ENCODE measurements at regions not wholly inside any gene's neighbourhood (a gene's known extent, or its start where the extent isn't known, plus 50 kb on each side); places are given as distances from the start of the nearest gene placed in this dataset.
"Not testable (repeated sequence)": the region's sequence is repeated elsewhere in the genome, so short reads cannot be mapped to it uniquely, and the experiment has no call there.

GRCh38 chr7:13802651-13803050 is 186.8 kb downstream of the ETV1 start:
- DNase-seq (ENCODE audit: low spot score in 2 of 2) (no peak), ATAC-seq (replicated peaks; ENCODE audit: extremely low read depth, poor library complexity, severe bottlenecking) (no peak)
- Mint-ChIP-seq H3K27ac (ENCODE audit: low read depth) (no peak overlapping the region), H3K9me3 (no peaks in the 10 kb centered on the region), H3K4me1 (peaks cover 5% of the 10 kb centered on the region), H3K36me3 (ENCODE audit: insufficient read depth) (no peaks in the 10 kb centered on the region), H3K4me3 (no peak overlapping the region), H3K27me3 (no peaks in the 10 kb centered on the region)

GRCh38 chr7:13803134-13803533 is 186.3 kb downstream of the ETV1 start:
- H3K4me3 Mint-ChIP-seq: no peak overlapping the region
- no peaks in the 10 kb centered on the region for H3K27me3 Mint-ChIP-seq
- no peak for ATAC-seq (replicated peaks; ENCODE audit: extremely low read depth, poor library complexity, severe bottlenecking)
- peaks cover 5% of the 10 kb centered on the region for H3K4me1 Mint-ChIP-seq
- H3K9me3 Mint-ChIP-seq: no peaks in the 10 kb centered on the region
- no peak for DNase-seq (ENCODE audit: low spot score in 2 of 2)
- no peak overlapping the region for H3K27ac Mint-ChIP-seq (ENCODE audit: low read depth)
- H3K36me3 Mint-ChIP-seq (ENCODE audit: insufficient read depth): no peaks in the 10 kb centered on the region

DNA sequence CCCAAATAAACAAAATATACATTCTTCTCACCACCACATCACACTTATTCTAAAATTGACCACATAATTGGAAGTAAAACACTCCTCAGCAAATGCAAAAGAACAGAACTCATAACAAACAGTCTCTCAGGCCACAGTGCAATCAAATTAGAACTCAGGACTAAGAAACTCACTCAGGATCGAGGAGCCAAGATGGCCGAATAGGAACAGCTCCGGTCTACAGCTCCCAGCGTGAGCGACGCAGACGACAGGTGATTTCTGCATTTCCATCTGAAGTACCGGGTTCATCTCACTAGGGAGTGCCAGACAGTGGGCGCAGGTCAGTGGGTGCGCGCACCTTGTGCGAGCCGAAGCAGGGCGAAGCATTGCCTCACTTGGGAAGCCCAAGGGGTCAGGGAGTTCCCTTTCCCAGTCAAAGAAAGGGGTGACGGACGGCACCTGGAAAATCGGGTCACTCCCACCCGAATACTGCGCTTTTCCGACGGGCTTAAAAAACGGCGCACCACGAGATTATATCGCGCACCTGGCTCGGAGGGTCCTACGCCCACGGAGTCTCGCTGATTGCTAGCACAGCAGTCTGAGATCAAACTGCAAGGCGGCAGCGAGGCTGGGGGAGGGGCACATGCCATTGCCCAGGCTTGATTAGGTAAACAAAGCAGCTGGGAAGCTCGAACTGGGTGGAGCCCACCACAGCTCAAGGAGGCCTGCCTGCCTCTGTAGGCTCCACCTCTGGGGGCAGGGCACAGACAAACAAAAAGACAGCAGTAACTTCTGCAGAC is 183.2 kb downstream of the ETV1 start:
- H3K27me3 Mint-ChIP-seq; H3K4me1 Mint-ChIP-seq; ATAC-seq (replicated peaks; ENCODE audit: extremely low read depth, poor library complexity, severe bottlenecking): not testable (repeated sequence)

DNA sequence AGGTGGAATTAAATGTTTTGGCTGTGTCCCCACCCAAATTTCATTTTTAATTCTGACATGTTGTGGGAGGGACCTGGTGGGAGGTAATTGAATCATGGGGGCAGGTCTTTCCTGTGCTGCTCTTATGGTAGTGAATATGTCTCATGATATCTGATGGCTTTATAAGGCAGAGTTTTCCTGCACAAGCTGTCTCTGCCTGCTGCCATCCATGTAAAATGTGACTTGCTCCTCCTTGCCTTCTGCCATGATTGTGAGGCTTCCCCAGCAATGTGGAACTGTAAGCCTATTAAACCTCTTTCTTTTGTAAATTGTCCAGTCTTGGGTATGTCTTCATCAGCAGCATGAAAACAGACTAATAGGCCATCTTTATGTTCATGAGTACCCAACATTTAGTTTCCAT is 172.2 kb downstream of the ETV1 start:
- not testable (repeated sequence) for H3K9me3 Mint-ChIP-seq; H3K27me3 Mint-ChIP-seq; ATAC-seq (replicated peaks; ENCODE audit: extremely low read depth, poor library complexity, severe bottlenecking); DNase-seq (ENCODE audit: low spot score in 2 of 2); H3K4me1 Mint-ChIP-seq; H3K27ac Mint-ChIP-seq (ENCODE audit: low read depth); H3K4me3 Mint-ChIP-seq; H3K36me3 Mint-ChIP-seq (ENCODE audit: insufficient read depth)

More for the DNA sequence above, 183.2 kb downstream of the ETV1 start:
- DNase-seq (ENCODE audit: low spot score in 2 of 2); H3K9me3 Mint-ChIP-seq; H3K4me3 Mint-ChIP-seq; H3K27ac Mint-ChIP-seq (ENCODE audit: low read depth); H3K36me3 Mint-ChIP-seq (ENCODE audit: insufficient read depth): not testable (repeated sequence)

DNA sequence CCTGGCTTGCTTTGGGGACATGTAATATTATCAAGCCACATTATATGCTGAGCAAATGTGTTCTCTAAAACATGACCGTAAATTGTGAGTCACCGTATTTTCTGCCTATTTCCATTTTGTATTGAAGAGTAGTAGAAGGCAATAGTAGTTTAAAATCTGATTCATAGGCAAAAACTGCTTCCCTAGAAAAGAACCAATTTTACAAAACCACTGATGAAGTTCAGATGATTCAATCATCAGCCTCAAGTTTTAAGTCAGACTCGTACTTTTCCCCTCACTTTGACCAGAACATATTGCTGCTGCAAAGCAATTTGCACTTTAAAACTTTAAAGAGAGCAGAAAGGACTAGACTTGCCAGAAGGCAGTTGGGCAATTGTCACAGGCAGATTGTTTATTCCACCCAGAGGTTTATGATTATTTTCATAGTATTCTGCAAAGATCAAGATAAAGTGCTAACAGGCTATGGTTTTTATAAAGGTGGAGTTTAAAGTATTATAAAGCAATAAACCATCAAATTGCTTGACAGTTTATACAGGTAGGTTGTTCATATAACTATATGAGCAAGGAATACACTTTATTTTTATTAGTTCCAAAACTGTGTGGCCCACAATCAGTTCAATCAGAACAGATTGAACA is 168.2 kb downstream of the ETV1 start:
- Mint-ChIP-seq H3K4me1 (no peaks in the 10 kb centered on the region), H3K9me3 (peaks cover 6% of the 10 kb centered on the region), H3K27ac (ENCODE audit: low read depth) (no peak overlapping the region), H3K4me3 (no peak overlapping the region), H3K36me3 (ENCODE audit: insufficient read depth) (peaks cover 2% of the 10 kb centered on the region), H3K27me3 (no peaks in the 10 kb centered on the region)
- ATAC-seq (replicated peaks; ENCODE audit: extremely low read depth, poor library complexity, severe bottlenecking): no peak
- no peak for DNase-seq (ENCODE audit: low spot score in 2 of 2)

- Mint-ChIP-seq H3K27ac (ENCODE audit: low read depth) (no peak overlapping the region), H3K36me3 (ENCODE audit: insufficient read depth) (peaks cover 2% of the 10 kb centered on the region), H3K4me1 (no peaks in the 10 kb centered on the region), H3K27me3 (no peaks in the 10 kb centered on the region), H3K9me3 (peaks cover 6% of the 10 kb centered on the region), H3K4me3 (no peak overlapping the region)
- DNase-seq (ENCODE audit: low spot score in 2 of 2): no peak
- no peak for ATAC-seq (replicated peaks; ENCODE audit: extremely low read depth, poor library complexity, severe bottlenecking)
These were observed 166.8 kb downstream of the ETV1 start for GRCh38 chr7:13822678-13823077.

- no peak for DNase-seq (ENCODE audit: low spot score in 2 of 2)
- ATAC-seq (replicated peaks; ENCODE audit: extremely low read depth, poor library complexity, severe bottlenecking): no peak
- H3K27me3 Mint-ChIP-seq: no peaks in the 10 kb centered on the region
- H3K36me3 Mint-ChIP-seq (ENCODE audit: insufficient read depth): no peaks in the 10 kb centered on the region
- H3K9me3 Mint-ChIP-seq: peaks cover 6% of the 10 kb centered on the region
- H3K4me1 Mint-ChIP-seq: peaks cover 7% of the 10 kb centered on the region
- H3K4me3 Mint-ChIP-seq: no peak overlapping the region
- no peak overlapping the region for H3K27ac Mint-ChIP-seq (ENCODE audit: low read depth)
These were observed 162.7 kb downstream of the ETV1 start for GRCh38 chr7:13826752-13827151.

- Mint-ChIP-seq H3K4me3 (no peak overlapping the region), H3K4me1 (peaks cover 7% of the 10 kb centered on the region), H3K27ac (ENCODE audit: low read depth) (no peak overlapping the region), H3K27me3 (no peaks in the 10 kb centered on the region), H3K9me3 (peaks cover 6% of the 10 kb centered on the region), H3K36me3 (ENCODE audit: insufficient read depth) (no peaks in the 10 kb centered on the region)
- no peak for DNase-seq (ENCODE audit: low spot score in 2 of 2)
- no peak for ATAC-seq (replicated peaks; ENCODE audit: extremely low read depth, poor library complexity, severe bottlenecking)
These were observed 161.8 kb downstream of the ETV1 start for GRCh38 chr7:13827716-13828115.

GRCh38 chr7:13829231-13829630 is 160.2 kb downstream of the ETV1 start:
- DNase-seq (ENCODE audit: low spot score in 2 of 2): no peak
- Mint-ChIP-seq H3K9me3 (peaks cover 6% of the 10 kb centered on the region), H3K4me1 (peaks cover 8% of the 10 kb centered on the region), H3K36me3 (ENCODE audit: insufficient read depth) (no peaks in the 10 kb centered on the region), H3K27ac (ENCODE audit: low read depth) (no peak overlapping the region), H3K4me3 (no peak overlapping the region), H3K27me3 (peaks cover under 1% of the 10 kb centered on the region)
- ATAC-seq (replicated peaks; ENCODE audit: extremely low read depth, poor library complexity, severe bottlenecking): no peak

- H3K36me3 Mint-ChIP-seq (ENCODE audit: insufficient read depth): no peaks in the 10 kb centered on the region
- ATAC-seq (replicated peaks; ENCODE audit: extremely low read depth, poor library complexity, severe bottlenecking) (no peak), DNase-seq (ENCODE audit: low spot score in 2 of 2) (no peak)
- peaks cover 9% of the 10 kb centered on the region for H3K27me3 Mint-ChIP-seq
- no peak overlapping the region for H3K4me3 Mint-ChIP-seq
- no peak overlapping the region for H3K27ac Mint-ChIP-seq (ENCODE audit: low read depth)
- peaks cover under 1% of the 10 kb centered on the region for H3K9me3 Mint-ChIP-seq
- H3K4me1 Mint-ChIP-seq: peaks cover 14% of the 10 kb centered on the region
These were observed 159.3 kb downstream of the ETV1 start for GRCh38 chr7:13829914-13830900.

DNA sequence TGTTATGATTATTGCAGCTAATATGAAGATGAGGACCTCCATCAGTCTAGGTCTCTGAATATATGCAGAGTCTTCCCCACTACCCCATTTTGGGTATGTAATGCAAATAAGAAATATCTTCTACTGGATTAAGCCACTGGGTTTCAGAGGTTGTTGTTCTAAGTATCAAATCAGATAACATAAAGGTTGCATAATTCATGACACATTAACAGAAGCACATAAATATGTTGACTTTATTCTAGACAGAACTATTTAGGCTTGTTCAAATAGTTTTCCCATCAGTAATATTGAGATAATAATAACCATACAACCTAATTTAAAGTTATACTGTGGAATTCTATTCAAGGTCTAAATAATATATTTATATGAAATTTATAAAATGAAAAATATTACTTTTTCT is 157.1 kb downstream of the ETV1 start:
- Mint-ChIP-seq H3K27me3 (peaks cover 9% of the 10 kb centered on the region), H3K36me3 (ENCODE audit: insufficient read depth) (no peaks in the 10 kb centered on the region), H3K27ac (ENCODE audit: low read depth) (no peak overlapping the region), H3K4me1 (peaks cover 14% of the 10 kb centered on the region), H3K9me3 (no peaks in the 10 kb centered on the region), H3K4me3 (no peak overlapping the region)
- ATAC-seq (replicated peaks; ENCODE audit: extremely low read depth, poor library complexity, severe bottlenecking): no peak
- no peak for DNase-seq (ENCODE audit: low spot score in 2 of 2)

DNA sequence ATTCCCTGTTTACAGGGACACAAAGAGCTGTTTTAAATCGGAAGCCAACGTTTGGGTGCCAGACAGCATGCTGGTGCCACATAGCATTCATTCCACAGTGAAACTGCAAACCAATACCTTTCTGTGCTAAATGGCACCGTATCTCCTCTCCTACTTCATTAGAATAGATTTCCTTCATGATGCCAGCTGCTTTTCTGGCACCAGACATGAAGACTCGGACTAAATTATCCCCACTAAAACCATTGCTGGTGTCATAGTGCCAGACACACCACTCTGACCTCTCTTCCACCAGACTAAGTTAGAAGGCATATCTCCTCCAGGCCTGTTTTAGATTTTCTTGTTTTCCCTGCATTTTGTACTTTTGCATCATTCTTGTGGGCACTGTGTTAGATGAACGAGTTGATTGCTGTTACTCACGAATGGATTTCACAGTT is 155.1 kb downstream of the ETV1 start:
- no peak overlapping the region for H3K27ac Mint-ChIP-seq (ENCODE audit: low read depth)
- no peaks in the 10 kb centered on the region for H3K36me3 Mint-ChIP-seq (ENCODE audit: insufficient read depth)
- H3K9me3 Mint-ChIP-seq: no peaks in the 10 kb centered on the region
- ATAC-seq (replicated peaks; ENCODE audit: extremely low read depth, poor library complexity, severe bottlenecking) (no peak), DNase-seq (ENCODE audit: low spot score in 2 of 2) (no peak)
- no peak overlapping the region for H3K4me3 Mint-ChIP-seq
- H3K27me3 Mint-ChIP-seq: peaks cover 9% of the 10 kb centered on the region
- peaks cover 14% of the 10 kb centered on the region for H3K4me1 Mint-ChIP-seq

Measured in central memory CD8-positive, alpha-beta T cell (primary cell).